H54 (cell line): ENCODE measurements at regions not wholly inside any gene's neighbourhood (a gene's known extent, or its start where the extent isn't known, plus 50 kb on each side); places are given as distances from the start of the nearest gene placed in this dataset.

ENCODE experiments used
- DNase-seq: peaks from one replicate; pipeline ENCODE4 v3.0.0; 2011; ENCODE audit warnings: low spot score, mixed read lengths; ENCODE audit not compliant: insufficient read length
- FAIRE-seq: peaks from 3 replicates; lab custom pipeline; 2011; peaks lifted over from hg19 to GRCh38; lab: Jason Lieb, UNC
- POLR2A ChIP-seq: IDR thresholded peaks from 2 replicates; pipeline ENCODE4 v1.6.1; 2011; ENCODE audit warnings: low read depth, mild to moderate bottlenecking, low read length

GRCh38 chr18:78801011-78801410 lies 178.6 kb upstream of the SALL3 start:
- TF ChIP-seq POLR2A, result no peak
- no peak for DNase-seq
- no peak for FAIRE-seq

GRCh38 chr18:78803104-78803503 lies 176.5 kb upstream of the SALL3 start:
- no peak for TF ChIP-seq POLR2A
- no peak for DNase-seq
- no peak for FAIRE-seq

- FAIRE-seq (no peak), DNase-seq (no peak)
- TF ChIP-seq POLR2A, result no peak
Measured at GRCh38 chr18:78804206-78805030, 175.2 kb upstream of the SALL3 start.

- DNase-seq, result no peak
- FAIRE-seq, result no peak
- no peak for TF ChIP-seq POLR2A
Measured at GRCh38 chr18:78805840-78806239, 173.8 kb upstream of the SALL3 start.

- TF ChIP-seq POLR2A, result no peak
- FAIRE-seq (no peak), DNase-seq (no peak)
Measured at GRCh38 chr18:78807668-78808067, 171.9 kb upstream of the SALL3 start.

GRCh38 chr18:78809845-78810244 lies 169.8 kb upstream of the SALL3 start:
- no peak for DNase-seq
- no peak for FAIRE-seq
- no peak for TF ChIP-seq POLR2A

GRCh38 chr18:78810706-78811105 lies 168.9 kb upstream of the SALL3 start:
- FAIRE-seq (no peak), DNase-seq (no peak)
- no peak for TF ChIP-seq POLR2A

- FAIRE-seq (no peak), DNase-seq (no peak)
- TF ChIP-seq POLR2A, result no peak
Measured at GRCh38 chr18:78812067-78812466, 167.6 kb upstream of the SALL3 start.

- no peak for TF ChIP-seq POLR2A
- DNase-seq (no peak), FAIRE-seq (no peak)
Measured at GRCh38 chr18:78813156-78813555, 166.5 kb upstream of the SALL3 start.

GRCh38 chr18:78813936-78814710 lies 165.5 kb upstream of the SALL3 start:
- TF ChIP-seq POLR2A, result no peak
- DNase-seq (no peak), FAIRE-seq (no peak)

GRCh38 chr18:78814766-78815165 lies 164.9 kb upstream of the SALL3 start:
- no peak for TF ChIP-seq POLR2A
- FAIRE-seq (no peak), DNase-seq (no peak)

GRCh38 chr18:78816114-78816513 lies 163.5 kb upstream of the SALL3 start:
- DNase-seq (no peak), FAIRE-seq (no peak)
- TF ChIP-seq POLR2A, result no peak

GRCh38 chr18:78816916-78817315 lies 162.7 kb upstream of the SALL3 start:
- no peak for TF ChIP-seq POLR2A
- DNase-seq, result no peak
- no peak for FAIRE-seq

- TF ChIP-seq POLR2A, result no peak
- no peak for DNase-seq
- no peak for FAIRE-seq
Measured at GRCh38 chr18:78818495-78818894, 161.1 kb upstream of the SALL3 start.
